K562 (cell line): ENCODE measurements at regions not wholly inside any gene's neighbourhood (a gene's known extent, or its start where the extent isn't known, plus 50 kb on each side); places are given as distances from the start of the nearest gene placed in this dataset.

Source experiments
- ATAC-seq: fragments of 200-7000 bp; cut with Tn5 transposase; 3 replicates; pipeline ENCODE4 v1.9.1; 2020; ENCODE audit warnings: moderate library complexity
- BruUV-seq: library from RNA; stranded (reverse); fragments of 400-500 nt; replicated peaks from 2 replicates; lab custom pipeline; 2021; lab: Mats Ljungman, UMichigan
- CTCF ChIA-PET: fragments of 300-600 bp; formaldehyde crosslinking; extraction: SDS; loops from one replicate; lab custom pipeline; 2021; ENCODE audit warnings: low intra/inter-chr PET ratio; lab: Yijun Ruan, JAX
- POLR2A ChIA-PET: fragments of 300-600, 350-650 bp; sonication (Branson Sonifier 250); formaldehyde crosslinking; extraction: SDS; loops from one replicate; lab custom pipeline; 2021; ENCODE audit warnings: antibody characterized with exemption, inconsistent platforms; lab: Yijun Ruan, JAX
- DNase-seq, 4 experiments: peaks; one replicate each; pipeline versions ENCODE4 v3.0.0 to v3.0.0-alpha.2; 2011 to 2018; ENCODE audit warnings: low spot score in 3 of 4, mixed read lengths in 3 of 4; ENCODE audit errors: extremely low read depth in 1 of 4
- FAIRE-seq: peaks from 2 replicates; lab custom pipeline; 2011; peaks lifted over from hg19 to GRCh38; lab: Jason Lieb, UNC
- H2AFZ ChIP-seq: 2 replicates; pipeline ENCODE4 v1.6.0; 2011; ENCODE audit warnings: low read depth, low read length, control low read depth, inconsistent platforms
- H3K27ac ChIP-seq: fragments of 200-600 bp; 3 replicates; pipeline ENCODE4 v1.8.0; 2011; ENCODE audit warnings: low read depth, mild to moderate bottlenecking, control low read depth, inconsistent platforms, low read length, moderate library complexity, mixed read lengths; ENCODE audit errors: extremely low read depth
- H3K27me3 ChIP-seq, 2 experiments: fragments of 300-600 bp in 1 of 2; 2 replicates in 1 of 2; 3 replicates in 1 of 2; pipeline versions ENCODE4 v1.6.0 to v1.8.0; 2011; ENCODE audit warnings: inconsistent platforms in 2 of 2, low read length in 2 of 2, mild to moderate bottlenecking in 1 of 2, mixed read lengths in 1 of 2, moderate library complexity in 1 of 2; ENCODE audit not compliant: control insufficient read depth in 2 of 2, insufficient read depth in 2 of 2
- H3K36me3 ChIP-seq: fragments of 300-600 bp; 3 replicates; pipeline ENCODE4 v1.8.0; 2011; ENCODE audit warnings: mild to moderate bottlenecking, low read length, inconsistent platforms; ENCODE audit not compliant: control insufficient read depth, insufficient read depth
- H3K4me1 ChIP-seq, 2 experiments: fragments of 200-600 bp in 1 of 2; replicated peaks in 1 of 2; 2 replicates in 1 of 2; 3 replicates in 1 of 2; pipeline versions ENCODE4 v1.5.1 to v1.8.0; 2011; ENCODE audit warnings: inconsistent platforms in 2 of 2, low read length in 2 of 2, mild to moderate bottlenecking in 1 of 2, mixed read lengths in 1 of 2, moderate library complexity in 1 of 2; ENCODE audit not compliant: control insufficient read depth in 2 of 2, insufficient read depth in 2 of 2
- H3K4me2 ChIP-seq: 2 replicates; pipeline ENCODE4 v1.6.1; 2011; ENCODE audit warnings: low read length, control low read depth, inconsistent platforms, mixed read lengths; ENCODE audit not compliant: insufficient read depth
- H3K4me3 ChIP-seq: fragments of 200-600 bp; sonication (generic), shearing (Covaris generic); 2 replicates; pipeline ENCODE4 v1.5.1; 2016; ENCODE audit warnings: control low read depth, inconsistent platforms
- H3K79me2 ChIP-seq: fragments of 200-600 bp; 3 replicates; pipeline ENCODE4 v1.8.0; 2011; ENCODE audit warnings: low read length, inconsistent platforms; ENCODE audit not compliant: control insufficient read depth, insufficient read depth
- H3K9ac ChIP-seq, 2 experiments: 2 replicates each; pipeline versions ENCODE4 v1.6.0 to v1.6.1; 2011; ENCODE audit warnings: low read depth in 2 of 2, low read length in 2 of 2, control low read depth in 1 of 2, inconsistent platforms in 1 of 2, mild to moderate bottlenecking in 1 of 2, mixed read lengths in 1 of 2; ENCODE audit not compliant: insufficient read depth in 1 of 2
- H3K9me1 ChIP-seq: one replicate; pipeline ENCODE4 v1.6.0; 2011; ENCODE audit warnings: inconsistent platforms, mild to moderate bottlenecking, low read length, moderate library complexity; ENCODE audit not compliant: control insufficient read depth, insufficient read depth
- H3K9me3 ChIP-seq: replicated peaks from 2 replicates; pipeline ENCODE4 v1.5.1; 2011; ENCODE audit warnings: low read depth, low read length, inconsistent platforms; ENCODE audit not compliant: control insufficient read depth, insufficient read depth
- H4K20me1 ChIP-seq: replicated peaks from 2 replicates; pipeline ENCODE4 v1.6.1; 2011; ENCODE audit warnings: low read length, inconsistent platforms, mixed read lengths; ENCODE audit not compliant: control insufficient read depth, insufficient read depth
- DLX4 ChIP-seq: fragments of 250-450 bp; sonication (Bioruptor Pico); IDR thresholded peaks from 2 replicates; pipeline ENCODE4 v1.6.1; 2021; ENCODE audit warnings: mild to moderate bottlenecking
- FOXJ2 ChIP-seq: fragments of 200-800 bp; sonication (Bioruptor generic); IDR thresholded peaks from 2 replicates; pipeline ENCODE4 v1.6.1; 2016; ENCODE audit warnings: missing genetic modification characterization, missing compliant biosample characterization
- NFATC3 ChIP-seq: fragments of 450-650 bp; IDR thresholded peaks from 2 replicates; pipeline ENCODE4 v1.6.1; 2017; ENCODE audit warnings: mild to moderate bottlenecking
- PYGO2 ChIP-seq: fragments of 450-650 bp; IDR thresholded peaks from 2 replicates; pipeline ENCODE4 v1.6.1; 2016; ENCODE audit warnings: mild to moderate bottlenecking, missing genetic modification characterization, moderate library complexity, missing compliant biosample characterization
- STAT6 ChIP-seq: sonication (generic); formaldehyde crosslinking; IDR thresholded peaks from 2 replicates; pipeline ENCODE4 v1.8.1; 2023; ENCODE audit warnings: mild to moderate bottlenecking, missing genetic modification reagents
- TCFL5 ChIP-seq: fragments of 250-450 bp; sonication (Bioruptor Pico); conservative IDR thresholded peaks from 2 replicates; pipeline ENCODE4 v1.6.1; 2021; ENCODE audit warnings: mild to moderate bottlenecking, moderate library complexity, matching md5 sums
- TFAP4 ChIP-seq: sonication (generic); formaldehyde crosslinking; IDR thresholded peaks from 2 replicates; pipeline ENCODE4 v1.8.0; 2022; ENCODE audit warnings: missing genetic modification reagents, mild to moderate bottlenecking, moderate library complexity, borderline replicate concordance
- ZNF407 ChIP-seq: fragments of 450-650 bp; IDR thresholded peaks from 2 replicates; pipeline ENCODE4 v1.6.1; 2016; ENCODE audit warnings: low read depth
- ZNF511 ChIP-seq: sonication (generic); formaldehyde crosslinking; IDR thresholded peaks from 2 replicates; pipeline ENCODE4 v1.8.0; 2022; ENCODE audit warnings: mild to moderate bottlenecking, missing genetic modification reagents
- WGBS: fragments of 100-300 bp; shearing (Covaris generic); methylation state at CpG from one replicate; pipeline ENCODE4 v1.1.6; 2016; ENCODE audit warnings: low coverage, mixed read lengths; ENCODE audit not compliant: insufficient coverage; ENCODE audit errors: missing lambda C conversion rate; 5-methylcytosine and 5-hydroxymethylcytosine counted together
- in situ Hi-C: fragments of 300-500 bp; cut with MboI; formaldehyde crosslinking; loops from 4 replicates; pipeline ENCODE4 v1.15.0; 2018; ENCODE audit warnings: inconsistent platforms, mixed read lengths
- intact Hi-C: fragments of 100-400 bp; cut with micrococcal nuclease; formaldehyde crosslinking; loops from 2 replicates; pipeline ENCODE4 v1.14.2; 2022

GRCh38 chr6:147640606-147641005 lies 132.1 kb downstream of the SAMD5 start:
- no peaks in the 10 kb centered on the region for H3K9me3 ChIP-seq
- FAIRE-seq (no peak), ATAC-seq (no peak), DNase-seq (no peak)
- BruUV-seq = no TSS peak
- no peak overlapping the region for H3K4me3 ChIP-seq
- no peaks in the 10 kb centered on the region for H3K79me2 ChIP-seq
- ChIA-PET CTCF (no interaction called here), POLR2A (interaction anchor here (2.9 kb wide), 1 partner anchor 11 kb away, joined by 11 read pairs; no protein-coding TSS in a partner anchor)
- no peaks in the 10 kb centered on the region for H4K20me1 ChIP-seq
- no peak overlapping the region for H2AFZ ChIP-seq
- H3K4me1 ChIP-seq = no peaks in the 10 kb centered on the region
- intact Hi-C loops (no loop called here), in situ Hi-C loops (no loop called here)
- H3K36me3 ChIP-seq = no peaks in the 10 kb centered on the region
- peaks cover 18 to 20% of the 10 kb centered on the region in 2 experiments; a peak in 4 of 5 replicates for H3K27me3 ChIP-seq
- H3K9ac ChIP-seq = no peak overlapping the region
- no peaks in the 10 kb centered on the region for H3K9me1 ChIP-seq
- no peak overlapping the region for H3K27ac ChIP-seq
- no peak overlapping the region for H3K4me2 ChIP-seq
- WGBS = 10% methylated on average over 1 of the region's 1 CpG
- no peak for TF ChIP-seq TCFL5
- no peak for TF ChIP-seq DLX4 (CRISPR knock-in tag)
- no peak for TF ChIP-seq TFAP4 (CRISPR knock-in tag)
- TF ChIP-seq ZNF511 = no peak
- no peak for TF ChIP-seq ZNF407
- TF ChIP-seq PYGO2 (tag) = no peak
- no peak for TF ChIP-seq STAT6
- no peak for TF ChIP-seq FOXJ2 (tag)
- TF ChIP-seq NFATC3 = no peak
